ENCODE measurements at regions not wholly inside any gene's neighbourhood (a gene's known extent, or its start where the extent isn't known, plus 50 kb on each side); places are given as distances from the start of the nearest gene placed in this dataset.
A peak's percentile ranks its signal among the peaks of the same experiment; 100 is the strongest.

DNA sequence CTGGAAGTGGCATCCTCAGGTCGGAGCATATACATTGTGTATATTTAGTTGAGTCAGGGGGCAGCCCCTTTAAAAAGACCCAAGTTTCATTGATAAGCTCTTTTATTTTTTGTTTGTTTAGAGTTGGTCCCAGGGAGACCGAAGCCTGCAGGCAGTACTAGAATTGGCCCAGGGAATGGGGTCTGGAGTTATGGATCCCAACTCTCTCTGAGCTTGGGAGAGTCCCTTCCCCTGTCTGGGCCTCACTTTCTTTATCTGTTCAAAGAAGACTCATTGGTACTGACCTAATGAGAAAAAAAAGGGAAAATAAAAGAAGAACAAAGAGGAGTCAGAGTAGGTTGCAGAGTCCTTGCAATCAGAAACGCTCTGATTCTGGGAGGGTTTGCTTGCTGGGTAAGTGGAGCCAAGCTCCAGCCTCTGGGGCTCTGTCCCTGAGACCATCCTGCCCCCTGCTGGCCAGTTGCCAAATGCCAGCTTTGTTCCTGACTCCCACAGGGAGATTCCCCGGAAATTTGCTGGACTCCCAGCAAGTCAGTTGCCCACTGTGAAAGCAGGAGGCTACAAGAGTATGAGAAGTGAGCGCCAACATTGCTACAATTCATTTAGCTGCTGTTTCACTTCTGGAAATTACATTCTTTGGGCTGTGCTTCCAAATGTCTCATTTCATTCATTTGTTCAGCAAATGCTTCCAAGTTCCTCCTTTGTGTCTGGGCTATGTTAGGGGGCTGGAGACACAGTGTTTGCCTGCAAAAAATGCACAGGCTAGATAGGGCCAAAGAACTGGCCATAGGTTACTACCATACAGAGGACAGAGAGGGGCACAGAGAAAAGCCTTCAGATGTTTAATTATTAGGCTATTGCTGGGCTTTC lies 156.2 kb downstream of the MELK start:
- peak; percentile 33 for DNase-seq (ENCODE audit: low spot score)

DNA sequence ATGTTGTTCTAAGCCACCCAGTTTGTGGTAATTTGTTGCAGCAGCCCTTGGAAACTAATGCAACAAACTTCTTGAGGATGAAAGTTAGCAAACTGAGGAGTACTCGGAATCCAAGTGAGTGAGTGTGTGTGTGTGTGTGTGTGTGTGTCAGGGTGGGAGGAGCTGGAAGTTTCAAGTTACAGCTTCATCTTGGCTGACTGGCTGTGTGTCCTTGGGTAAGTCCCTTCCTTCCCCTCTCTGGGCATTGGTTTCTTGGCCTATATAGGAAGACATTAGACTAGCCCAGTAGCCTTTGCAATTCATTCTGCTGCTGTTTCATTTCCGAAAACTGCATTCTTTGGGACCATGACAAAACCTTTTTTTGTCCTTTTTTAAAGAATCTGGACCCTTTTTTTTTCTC lies 157.2 kb downstream of the MELK start:
- no peak for DNase-seq (ENCODE audit: low spot score)

DNA sequence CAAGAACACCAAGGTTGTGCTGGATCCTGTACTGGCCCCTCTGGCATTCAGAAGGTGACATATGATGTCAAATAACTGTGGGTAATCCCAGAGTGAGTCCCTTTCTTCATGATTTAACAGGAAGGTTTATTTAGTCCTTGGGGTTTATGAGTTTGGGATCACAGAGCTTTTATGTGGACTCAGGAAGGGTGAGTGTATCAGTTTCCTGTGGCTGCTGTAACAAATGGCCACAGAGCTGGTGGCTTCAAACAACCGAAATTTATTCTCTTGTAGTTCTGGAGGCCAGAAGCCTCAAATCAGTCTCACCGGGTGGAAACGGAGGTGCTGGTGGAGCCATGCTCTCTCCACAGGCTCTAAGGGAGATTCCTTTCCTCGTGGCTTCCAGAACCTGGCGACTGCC lies 157.7 kb downstream of the MELK start:
- DNase-seq (ENCODE audit: low spot score), result no peak

DNA sequence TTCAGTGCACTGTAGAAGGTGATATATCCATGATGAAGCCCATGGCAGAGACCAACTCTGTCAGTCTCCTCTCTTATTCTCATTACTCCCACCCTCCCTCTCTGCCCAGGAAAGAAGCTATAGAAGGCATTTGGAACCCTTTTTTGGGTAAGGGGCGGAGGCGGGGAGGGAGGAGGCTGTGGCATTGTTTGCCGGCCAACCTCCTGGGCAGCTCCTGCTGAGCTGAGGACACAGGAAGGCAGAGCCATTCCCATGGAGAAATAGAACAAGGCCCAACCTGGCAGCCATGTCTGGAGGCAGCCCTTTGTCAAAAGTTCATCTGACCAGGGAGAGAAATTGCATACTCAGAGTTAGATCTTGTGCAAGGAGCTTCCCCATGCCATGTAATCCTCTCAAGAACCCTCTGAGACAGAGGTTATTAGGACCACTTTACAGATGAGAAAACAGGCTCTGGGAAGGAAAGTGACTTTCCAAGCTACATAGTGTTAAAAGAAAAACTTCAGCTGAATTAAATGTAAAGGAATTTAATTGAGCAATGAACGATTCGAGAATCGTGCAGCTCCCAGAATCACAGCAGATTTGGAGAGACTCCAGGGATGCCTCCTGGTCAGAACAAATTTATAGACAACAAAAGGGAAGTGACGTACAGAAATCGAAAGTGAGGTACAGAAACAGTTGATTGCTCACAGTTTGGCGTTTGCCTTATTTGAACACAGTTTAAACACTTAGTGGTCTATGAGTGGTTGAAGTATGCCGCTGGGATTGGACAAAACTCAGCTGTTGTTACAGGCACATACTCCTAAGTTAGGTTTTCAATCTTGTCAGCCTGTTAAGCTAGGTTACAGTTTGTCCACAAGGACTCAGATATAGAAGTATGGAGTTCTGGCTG lies 158.6 kb downstream of the MELK start:
- DNase-seq (ENCODE audit: low spot score), result no peak

DNA sequence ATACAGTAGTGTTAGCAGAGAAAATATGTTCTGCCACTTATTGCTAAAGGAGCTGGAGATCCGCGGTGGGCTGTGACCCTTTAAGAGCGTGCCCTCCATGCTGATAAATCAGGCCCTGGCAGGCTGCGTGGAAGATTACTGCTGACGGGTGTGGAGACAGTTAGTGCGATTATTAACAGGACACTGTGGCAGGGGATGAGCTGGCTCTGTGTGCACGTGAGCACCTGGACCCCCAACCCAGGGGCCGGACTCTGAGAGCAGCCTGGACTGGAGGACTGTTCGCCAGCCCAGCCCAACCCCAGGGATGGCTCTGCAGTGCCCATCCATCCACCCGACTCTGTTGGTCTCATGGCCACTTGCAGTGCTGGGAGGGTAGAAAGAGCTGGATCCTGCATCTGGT lies 162.0 kb downstream of the MELK start:
- DNase-seq (ENCODE audit: low spot score), result no peak

DNA sequence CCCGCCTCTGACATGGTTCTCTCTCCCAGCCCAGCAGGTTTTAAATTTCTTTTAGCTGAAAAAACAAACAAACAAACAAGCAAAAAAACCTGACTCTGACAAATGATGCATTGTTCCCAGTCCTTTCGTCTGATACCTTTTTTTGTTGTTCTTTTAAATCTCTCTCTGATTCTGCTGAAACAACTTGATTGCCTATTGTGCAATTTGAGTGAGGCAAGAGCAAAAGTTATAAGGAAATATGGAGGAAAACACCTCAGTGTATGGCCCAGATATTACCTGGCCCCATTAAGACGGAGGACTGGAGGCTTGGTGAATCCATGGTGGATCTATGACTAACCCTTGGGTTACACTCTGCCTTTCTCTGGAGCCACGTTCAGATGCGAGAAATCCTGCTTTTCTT lies 164.0 kb downstream of the MELK start:
- DNase-seq (ENCODE audit: low spot score), result no peak

DNA sequence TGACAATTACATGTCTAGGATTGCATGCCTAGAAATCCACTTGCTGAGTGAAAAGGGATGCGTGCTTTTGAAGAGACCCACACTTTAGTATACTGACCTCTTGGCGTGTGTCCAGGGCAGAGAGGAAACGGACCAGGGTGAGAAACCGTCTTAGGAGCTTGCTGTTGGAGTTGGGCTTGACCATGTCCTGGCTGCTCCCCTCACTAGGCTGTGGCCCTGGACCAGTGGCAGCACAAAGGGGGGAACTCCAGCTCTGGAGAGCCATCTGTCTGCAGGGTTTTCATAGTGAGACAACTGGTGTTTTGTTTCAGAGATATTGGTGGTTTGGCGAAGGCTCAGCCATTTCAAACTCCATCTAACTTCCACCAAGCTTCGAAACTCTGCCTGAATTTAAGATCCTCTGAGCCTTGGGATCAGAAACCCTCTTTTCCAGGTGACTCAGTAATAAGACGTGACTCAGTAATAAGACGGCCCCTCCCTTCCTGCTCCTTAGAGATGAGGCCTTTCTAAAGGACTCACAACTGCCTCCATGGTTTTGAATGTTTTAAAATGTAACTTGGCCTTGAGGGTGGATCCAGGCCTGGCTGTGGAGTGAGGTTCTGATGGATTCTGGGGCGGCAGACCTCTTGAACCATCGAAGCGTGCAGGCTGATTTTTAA lies 165.8 kb downstream of the MELK start:
- no peak for DNase-seq (ENCODE audit: low spot score)

DNA sequence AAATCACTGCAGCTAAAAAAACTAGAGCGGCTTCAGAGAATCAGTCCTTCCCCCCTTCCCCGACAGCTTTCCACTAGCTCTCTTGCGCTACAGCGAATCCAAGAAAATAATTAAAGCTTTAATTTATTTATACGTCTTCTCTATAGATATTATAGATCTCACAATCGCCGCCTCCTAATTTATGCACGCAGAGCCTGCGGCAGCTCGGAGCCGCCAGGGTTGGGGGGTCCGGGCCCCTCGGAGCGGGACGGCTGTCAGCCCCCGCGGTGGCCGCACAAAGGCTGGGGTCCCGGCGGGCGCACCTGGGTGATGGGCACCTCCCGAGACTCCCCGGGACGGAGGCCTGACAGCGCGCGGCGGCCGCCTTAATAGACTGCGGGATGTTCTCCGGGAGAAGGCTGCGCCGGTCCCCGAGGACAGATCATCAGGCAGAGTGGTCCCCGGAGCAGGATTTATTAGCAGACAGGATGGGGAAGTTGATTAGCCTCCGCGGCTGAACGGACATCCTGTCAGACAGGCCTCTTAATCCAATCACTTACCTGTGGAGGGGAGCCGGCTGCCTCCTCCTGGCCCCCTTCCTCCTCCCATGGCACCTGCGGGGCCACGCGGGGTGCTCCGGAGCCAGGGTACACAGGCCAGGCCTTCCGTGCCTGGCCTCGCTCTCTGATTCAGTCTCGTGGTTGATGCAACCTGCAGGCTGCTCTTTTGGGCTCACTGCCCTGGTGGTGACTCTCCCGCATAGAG lies 166.8 kb downstream of the MELK start:
- DNase-seq (ENCODE audit: low spot score), result no peak

DNA sequence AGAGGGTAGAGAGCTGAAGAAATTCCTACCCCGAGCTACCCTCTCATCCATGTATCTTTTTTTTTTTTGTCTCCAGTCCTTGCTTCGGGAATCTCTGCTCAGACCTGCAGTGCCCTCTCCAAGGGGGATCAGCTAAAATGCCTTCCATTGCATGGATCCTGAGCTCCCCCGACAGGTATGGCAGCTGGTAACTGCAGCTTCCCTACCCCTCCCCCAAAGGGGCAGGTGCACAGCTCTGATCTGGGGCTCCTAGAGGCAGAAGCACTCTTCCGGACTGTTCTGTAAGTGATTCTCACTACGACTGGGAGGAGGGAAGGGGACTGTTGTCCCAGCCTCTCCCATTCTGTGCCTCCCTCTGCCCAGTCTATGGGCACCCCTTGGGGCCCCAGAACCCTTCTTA lies 169.6 kb downstream of the MELK start:
- no peak for DNase-seq (ENCODE audit: low spot score)

DNA sequence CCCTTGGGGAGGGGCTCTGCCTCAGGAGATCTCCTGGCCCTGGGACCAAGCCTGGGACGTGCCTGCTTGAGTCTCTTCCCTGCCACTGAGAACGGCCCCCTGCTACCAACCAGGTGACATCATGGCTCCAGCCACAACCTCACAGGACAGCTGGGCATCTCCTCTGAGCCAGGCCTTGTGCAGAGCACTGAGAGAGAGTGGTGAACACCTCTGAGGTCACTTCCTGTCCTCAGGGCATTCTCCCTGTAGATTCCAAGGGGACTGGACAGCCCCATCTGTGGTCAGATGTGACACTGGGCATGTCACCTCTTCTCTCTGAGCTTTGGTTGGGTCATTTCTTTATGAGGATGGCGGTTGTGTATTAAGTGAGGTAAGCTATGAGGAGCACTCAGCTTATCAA lies 172.0 kb downstream of the MELK start:
- no peak for DNase-seq (ENCODE audit: low spot score)

DNA sequence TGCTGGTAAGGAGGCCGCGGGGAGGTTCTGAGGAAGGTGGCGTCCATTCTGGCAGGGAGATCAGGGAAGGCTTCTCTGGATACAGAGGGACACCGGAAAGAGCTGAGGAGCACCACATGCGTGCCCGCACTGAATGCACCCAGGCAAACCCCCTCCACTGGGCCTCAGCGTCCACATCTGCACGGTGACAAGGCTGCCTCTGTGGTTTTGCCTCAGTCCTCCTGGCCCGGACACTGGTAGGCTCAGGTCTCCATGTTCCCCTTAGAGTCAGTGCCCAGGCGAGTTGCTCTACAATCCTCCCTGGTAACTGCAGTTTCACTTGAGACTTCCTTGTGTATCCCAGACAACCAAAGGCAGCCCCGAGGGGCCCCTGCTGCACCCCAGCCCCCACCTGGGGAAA lies 173.3 kb downstream of the MELK start:
- DNase-seq (ENCODE audit: low spot score), result no peak

DNA sequence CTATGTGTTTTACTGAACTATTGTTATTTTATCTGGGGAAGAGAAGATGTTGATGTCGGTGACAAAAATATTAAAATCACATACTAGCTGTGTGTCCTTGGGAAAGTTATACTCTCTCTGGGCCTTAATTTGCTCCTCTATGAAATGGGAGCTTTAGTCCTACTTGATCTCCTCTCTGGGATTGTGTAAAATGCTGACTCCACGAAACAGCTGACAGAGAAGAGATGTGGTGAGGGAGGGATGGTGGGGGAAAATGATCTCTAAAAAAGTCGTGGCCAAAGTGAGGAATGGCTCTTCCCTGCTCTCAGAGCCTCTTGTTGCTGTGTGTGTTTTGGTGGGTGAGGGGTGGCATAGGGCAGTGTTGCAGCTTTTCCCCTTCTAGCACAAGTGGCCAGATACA lies 173.7 kb downstream of the MELK start:
- no peak for DNase-seq (ENCODE audit: low spot score)

DNA sequence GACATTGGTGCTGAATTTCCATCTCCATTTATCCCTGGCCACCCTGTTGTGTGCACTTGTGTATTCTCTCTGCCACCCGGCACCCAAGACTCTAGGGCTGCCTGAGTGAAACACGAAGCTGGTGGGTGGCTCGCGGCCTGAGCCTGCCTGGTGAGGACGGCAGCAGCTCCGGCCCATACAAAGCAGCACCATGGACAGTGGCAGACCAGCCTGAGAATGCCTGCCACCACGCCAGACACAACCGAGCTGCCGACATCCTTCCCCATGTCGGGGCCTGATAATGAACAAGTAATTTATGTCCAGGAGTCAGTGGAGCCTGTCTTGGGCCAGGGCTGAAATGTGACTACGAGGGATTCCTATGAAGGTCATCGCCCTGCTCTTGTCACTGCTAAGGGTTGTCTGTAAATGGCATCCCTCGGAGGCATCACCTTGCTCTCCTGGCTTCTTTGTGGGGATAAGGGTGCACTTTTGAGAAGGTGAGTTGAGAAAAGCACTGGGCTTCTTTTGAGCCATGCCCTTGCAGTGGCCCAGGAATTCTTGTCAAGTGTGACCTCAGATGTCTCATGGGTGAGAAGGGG lies 175.7 kb downstream of the MELK start:
- DNase-seq (ENCODE audit: low spot score), result no peak

DNA sequence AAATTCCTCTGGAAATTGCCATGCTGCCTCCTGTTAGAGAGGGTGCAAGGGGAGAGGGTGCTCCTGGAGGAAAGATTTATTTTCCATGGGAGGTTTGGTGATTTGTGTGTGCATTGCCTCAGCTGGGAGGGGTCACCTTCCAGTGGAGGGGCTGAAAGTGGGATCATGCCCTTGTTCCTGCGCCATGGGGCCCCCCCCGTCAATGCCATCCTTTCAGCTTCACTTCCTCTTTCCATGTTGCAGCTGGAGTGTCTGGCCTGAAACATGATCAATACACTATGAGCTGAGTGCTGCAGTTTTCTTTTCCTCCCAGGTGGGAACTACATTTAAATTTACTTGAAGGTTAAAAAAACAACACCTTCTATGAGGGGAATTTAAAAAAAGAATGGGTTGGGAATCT lies 176.8 kb downstream of the MELK start:
- DNase-seq (ENCODE audit: low spot score), result no peak

DNA sequence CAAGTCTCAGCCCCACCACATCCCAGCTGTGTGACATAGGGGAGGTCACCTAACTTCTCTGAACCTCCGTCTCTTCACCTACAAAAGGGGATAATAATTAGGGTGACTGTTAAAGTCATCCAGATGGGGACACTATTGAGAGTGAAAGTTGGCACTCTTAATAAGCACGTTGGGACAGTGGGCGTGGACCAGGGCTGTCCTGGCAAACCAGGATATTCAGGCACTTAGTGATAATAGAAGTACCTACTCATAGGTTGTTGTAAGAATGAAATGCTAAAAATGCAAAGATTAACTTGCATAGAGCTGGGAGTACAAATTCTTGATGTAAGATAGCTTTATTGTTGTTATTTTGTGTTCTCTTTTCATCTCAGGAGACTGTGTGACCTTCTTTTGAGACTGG lies 177.9 kb downstream of the MELK start:
- no peak for DNase-seq (ENCODE audit: low spot score)

DNA sequence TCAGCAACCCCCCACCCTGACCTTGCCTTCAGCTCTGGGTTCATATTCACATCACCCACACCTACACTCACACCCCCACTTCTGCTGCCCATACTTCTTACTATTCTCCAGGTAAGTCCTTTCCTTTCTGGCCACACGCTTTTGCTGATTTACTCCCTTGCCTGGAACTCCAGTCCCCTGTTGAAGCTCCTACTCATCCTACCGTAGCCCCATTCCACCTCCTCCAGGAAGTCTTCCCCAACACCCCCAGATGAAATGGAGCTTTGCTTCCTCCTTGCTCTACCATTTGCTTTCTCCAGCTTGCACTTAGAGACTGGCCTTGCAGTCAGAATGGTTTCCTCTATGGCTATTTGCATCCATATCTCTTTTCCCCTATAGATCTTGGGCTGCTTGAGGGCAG lies 182.3 kb downstream of the MELK start:
- DNase-seq (ENCODE audit: low spot score), result no peak

DNA sequence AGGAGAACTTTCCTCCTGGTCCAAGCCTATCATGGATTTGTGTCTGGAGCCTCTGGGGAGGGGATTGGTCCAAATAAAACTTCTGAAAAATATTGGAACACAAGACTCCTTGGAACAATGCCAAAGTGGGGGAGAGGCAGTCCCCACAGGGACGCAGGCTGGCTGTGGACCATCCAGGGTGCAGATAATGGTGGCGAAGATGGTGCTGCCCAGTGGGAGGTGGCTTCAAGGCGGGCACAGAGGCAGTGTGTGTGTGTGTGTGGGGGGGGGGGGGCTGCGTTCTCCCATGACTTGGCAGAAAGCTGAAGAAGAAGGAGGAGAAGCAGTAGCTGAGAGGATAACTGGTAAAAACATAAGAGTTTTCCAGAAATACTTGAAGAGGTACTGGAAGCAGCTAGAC lies 186.4 kb downstream of the MELK start:
- no peak for DNase-seq (ENCODE audit: low spot score)

DNA sequence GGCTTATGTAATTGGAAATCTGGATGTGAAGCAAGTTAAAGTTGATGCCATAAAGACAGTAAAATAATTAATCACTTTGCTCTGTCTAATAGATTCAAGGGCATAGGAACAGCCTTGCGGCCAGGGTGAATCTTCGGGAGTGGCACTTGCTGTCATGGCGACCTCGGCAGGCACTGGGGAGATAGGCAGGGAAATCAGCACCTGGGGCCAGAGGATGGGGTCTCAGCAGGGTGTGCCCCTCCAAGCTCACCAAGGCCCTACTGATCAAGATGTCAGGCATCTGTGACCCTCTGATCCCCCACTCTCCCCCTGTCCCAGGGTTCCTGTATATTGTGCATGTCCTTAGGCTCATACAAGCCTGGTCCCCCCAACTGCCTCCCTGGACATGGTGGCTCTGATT lies 187.3 kb downstream of the MELK start:
- DNase-seq (ENCODE audit: low spot score), result no peak

DNA sequence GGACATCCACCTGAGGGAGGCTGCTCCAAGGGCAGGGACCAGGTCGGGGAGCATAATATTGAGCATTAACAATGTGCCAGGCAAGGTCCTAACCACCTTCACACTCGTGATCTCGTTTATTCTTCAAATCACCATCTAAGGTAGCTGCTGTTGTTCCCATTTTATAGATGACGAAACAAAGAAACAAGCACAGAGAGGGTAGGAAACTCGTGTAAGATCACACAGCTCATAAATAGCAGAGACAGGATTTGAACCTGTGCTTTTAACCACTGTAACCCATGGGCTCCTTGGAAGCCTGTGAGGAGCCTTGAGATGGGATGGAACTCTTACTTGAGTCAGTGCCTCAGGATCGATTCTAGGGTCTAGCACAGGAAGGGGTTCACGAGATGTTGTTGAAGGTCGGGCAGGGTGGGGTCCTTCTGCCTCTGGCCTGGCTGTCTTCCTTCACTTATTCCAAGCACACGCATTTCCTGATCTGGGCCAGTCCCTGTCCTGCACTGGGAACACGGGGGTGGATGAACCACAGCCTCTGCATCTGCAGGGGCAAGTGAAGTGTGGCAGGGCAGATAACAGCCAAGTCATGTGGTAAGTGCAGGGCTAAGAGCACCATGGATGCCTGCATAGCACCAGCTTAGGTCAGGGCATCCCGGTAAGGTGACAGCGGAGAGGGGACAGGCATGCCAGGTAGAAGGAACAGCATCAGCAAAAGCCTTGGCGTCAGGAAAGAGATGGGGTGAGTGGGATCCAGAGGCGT lies 188.1 kb downstream of the MELK start:
- DNase-seq (ENCODE audit: low spot score), result no peak

DNA sequence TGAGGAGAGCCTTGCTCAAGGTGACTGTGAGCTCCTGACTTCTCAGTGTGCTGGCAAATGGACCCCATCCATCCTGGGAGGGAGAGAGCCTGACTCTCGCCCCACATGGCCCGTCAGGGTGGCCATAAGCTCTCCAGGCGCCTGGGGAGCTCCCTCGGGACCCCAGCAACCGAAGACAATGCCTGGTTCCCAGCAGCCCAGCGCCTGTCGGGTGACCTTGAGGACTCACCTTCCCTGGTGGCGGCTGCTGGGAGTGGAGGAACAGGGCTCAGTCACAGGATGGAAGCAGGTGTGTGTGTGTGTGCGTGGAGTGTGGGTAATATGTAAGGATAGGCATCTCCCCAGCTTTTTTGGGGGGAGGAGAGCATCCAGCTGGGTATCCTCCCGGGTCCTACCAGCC lies 190.3 kb downstream of the MELK start:
- DNase-seq (ENCODE audit: low spot score), result no peak

DNA sequence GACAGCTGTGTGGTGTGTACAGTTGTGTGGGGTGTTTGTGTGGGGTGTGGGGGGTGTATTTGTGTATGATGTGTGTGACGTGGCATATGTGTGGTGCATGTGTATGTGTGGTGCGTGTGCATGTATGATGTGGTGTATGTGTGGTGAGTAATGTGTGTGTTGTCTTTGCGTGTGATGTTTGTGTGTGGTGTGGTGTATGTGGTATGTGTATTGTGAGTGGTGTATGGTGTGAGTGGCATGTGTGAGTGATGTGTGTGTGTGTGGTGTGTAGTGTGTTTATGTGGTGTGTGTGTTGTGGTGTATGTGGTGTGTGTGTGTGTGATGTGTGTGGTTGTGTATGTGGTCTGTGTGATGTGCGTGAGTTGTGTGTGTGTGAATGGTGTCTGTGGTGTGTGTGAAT lies 191.1 kb downstream of the MELK start:
- no peak for DNase-seq (ENCODE audit: low spot score)
